Lower leg skin (tissue), 3 donors: ENCODE measurements at regions not wholly inside any gene's neighbourhood (a gene's known extent, or its start where the extent isn't known, plus 50 kb on each side); places are given as distances from the start of the nearest gene placed in this dataset.

ENCODE experiments used
- CTCF ChIP-seq, 3 donors: fragments of 450-650 bp; IDR thresholded peaks; one replicate each; pipeline ENCODE4 v1.5.1; 2016; ENCODE audit warnings: antibody characterized with exemption in 3 of 3, mild to moderate bottlenecking in 3 of 3, moderate library complexity in 2 of 3
- POLR2A ChIP-seq, 2 donors: fragments of 450-650 bp; IDR thresholded peaks; one replicate each; pipeline ENCODE4 v1.6.1; 2016 to 2017; ENCODE audit warnings: antibody characterized with exemption in 2 of 2, mild to moderate bottlenecking in 1 of 2, moderate library complexity in 1 of 2

GRCh38 chr3:22606461-22606860 lies 596.7 kb upstream of the UBE2E2 start:
- no peak for TF ChIP-seq CTCF (IDR thresholded peaks at IDR 0.05)
- no peak for TF ChIP-seq POLR2A (IDR thresholded peaks at IDR 0.05)
